ENCODE measurements at regions not wholly inside any gene's neighbourhood (a gene's known extent, or its start where the extent isn't known, plus 50 kb on each side); places are given as distances from the start of the nearest gene placed in this dataset.

DNA sequence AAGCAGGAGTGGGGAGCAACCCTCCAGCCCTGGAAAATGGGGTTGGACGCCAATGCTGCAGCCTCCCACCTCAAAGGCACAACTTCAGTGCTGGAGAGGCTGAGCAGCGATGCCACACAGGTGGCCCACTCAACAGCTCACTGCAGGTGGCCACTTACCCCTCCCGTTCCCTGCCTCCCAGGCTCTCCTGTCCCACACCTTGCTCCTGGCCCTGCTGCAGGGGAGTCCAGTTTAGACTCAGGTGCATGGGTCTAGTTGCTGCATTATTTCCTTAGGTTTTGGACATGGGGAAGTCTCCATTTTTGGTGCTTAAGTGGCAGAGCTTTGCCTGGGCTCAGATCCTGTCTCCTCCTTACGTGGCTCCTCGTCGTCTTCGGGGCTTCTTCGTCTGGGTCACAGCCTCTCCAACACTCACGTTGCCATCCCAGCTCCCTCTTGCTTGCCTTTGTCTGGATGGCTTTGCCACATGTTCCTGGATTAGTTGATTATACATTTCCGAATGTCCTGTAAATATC is 898.3 kb downstream of the BRD1 start:
- Histone ChIP-seq H4K20me1 (ENCODE audit: control insufficient read depth, insufficient read depth, low read length, poor library complexity, severe bottlenecking) (no peaks in the 10 kb centered on the region), H3K36me3 (replicated peaks in 1 of 2; ENCODE audit: control extremely low read depth in 1 of 2, control insufficient read depth in 1 of 2, extremely low read depth in 1 of 2, insufficient read depth in 2 of 2, low read length in 1 of 2) (no peaks in the 10 kb centered on the region), H3K4me2 (replicated peaks; ENCODE audit: low read depth, low read length, poor library complexity, severe bottlenecking) (no peak overlapping the region), H3K27ac (ENCODE audit: low read length in 2 of 2) (no peak overlapping the region), H2AFZ (ENCODE audit: insufficient read depth, low read depth, low read length, poor library complexity, severe bottlenecking) (no peak overlapping the region), H3K9ac (ENCODE audit: low read length) (no peak overlapping the region), H3K4me1 (ENCODE audit: control insufficient read depth in 2 of 2, insufficient read depth in 2 of 2, low read length in 2 of 2) (no peaks in the 10 kb centered on the region), H3K4me3 (ENCODE audit: control extremely low read depth in 1 of 5, extremely low read depth in 1 of 5, insufficient read depth in 1 of 5, low read depth in 2 of 5, low read length in 4 of 5) (no peak overlapping the region), H3K27me3 (replicated peaks in 1 of 4; ENCODE audit: control extremely low read depth in 1 of 4, control insufficient read depth in 3 of 4, insufficient read depth in 4 of 4, low read length in 3 of 4) (no peaks in the 10 kb centered on the region), H3K9me3 (ENCODE audit: control extremely low read depth in 1 of 3, control insufficient read depth in 2 of 3, insufficient read depth in 1 of 3, low read length in 2 of 3) (peaks cover 0 to 2% (median under 1%) of the 10 kb centered on the region in 3 donors), H3K79me2 (ENCODE audit: control insufficient read depth, insufficient read depth, low read length) (no peaks in the 10 kb centered on the region)
- no peak overlapping the region for H3K27ac Mint-ChIP-seq
- H3K4me3 Mint-ChIP-seq, result no peak overlapping the region
- H3K9me3 Mint-ChIP-seq (ENCODE audit: insufficient read depth), result no peaks in the 10 kb centered on the region
- WGBS (ENCODE audit: insufficient coverage), result 69% methylated on average over 8 of the region's 10 CpGs
- ChIA-PET POLR2A (no interaction called here), CTCF (no interaction called here)
- intact Hi-C loops (cut with micrococcal nuclease), result no loop called here
- TF ChIP-seq, protein P1, sequence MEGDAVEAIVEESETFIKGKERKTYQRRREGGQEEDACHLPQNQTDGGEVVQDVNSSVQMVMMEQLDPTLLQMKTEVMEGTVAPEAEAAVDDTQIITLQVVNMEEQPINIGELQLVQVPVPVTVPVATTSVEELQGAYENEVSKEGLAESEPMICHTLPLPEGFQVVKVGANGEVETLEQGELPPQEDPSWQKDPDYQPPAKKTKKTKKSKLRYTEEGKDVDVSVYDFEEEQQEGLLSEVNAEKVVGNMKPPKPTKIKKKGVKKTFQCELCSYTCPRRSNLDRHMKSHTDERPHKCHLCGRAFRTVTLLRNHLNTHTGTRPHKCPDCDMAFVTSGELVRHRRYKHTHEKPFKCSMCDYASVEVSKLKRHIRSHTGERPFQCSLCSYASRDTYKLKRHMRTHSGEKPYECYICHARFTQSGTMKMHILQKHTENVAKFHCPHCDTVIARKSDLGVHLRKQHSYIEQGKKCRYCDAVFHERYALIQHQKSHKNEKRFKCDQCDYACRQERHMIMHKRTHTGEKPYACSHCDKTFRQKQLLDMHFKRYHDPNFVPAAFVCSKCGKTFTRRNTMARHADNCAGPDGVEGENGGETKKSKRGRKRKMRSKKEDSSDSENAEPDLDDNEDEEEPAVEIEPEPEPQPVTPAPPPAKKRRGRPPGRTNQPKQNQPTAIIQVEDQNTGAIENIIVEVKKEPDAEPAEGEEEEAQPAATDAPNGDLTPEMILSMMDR (IDR thresholded peaks at IDR 0.05), result no peak
- no peak for TF ChIP-seq EZH2 (IDR thresholded peaks at IDR 0.05; ENCODE audit: borderline replicate concordance, insufficient read depth, low read depth, low read length, poor library complexity, severe bottlenecking)
- DNase-seq (no peak), ATAC-seq (ENCODE audit: low read depth) (no peak)
- H3K27me3 Mint-ChIP-seq, result peaks cover 4% of the 10 kb centered on the region
- no peaks in the 10 kb centered on the region for H3K4me1 Mint-ChIP-seq

DNA sequence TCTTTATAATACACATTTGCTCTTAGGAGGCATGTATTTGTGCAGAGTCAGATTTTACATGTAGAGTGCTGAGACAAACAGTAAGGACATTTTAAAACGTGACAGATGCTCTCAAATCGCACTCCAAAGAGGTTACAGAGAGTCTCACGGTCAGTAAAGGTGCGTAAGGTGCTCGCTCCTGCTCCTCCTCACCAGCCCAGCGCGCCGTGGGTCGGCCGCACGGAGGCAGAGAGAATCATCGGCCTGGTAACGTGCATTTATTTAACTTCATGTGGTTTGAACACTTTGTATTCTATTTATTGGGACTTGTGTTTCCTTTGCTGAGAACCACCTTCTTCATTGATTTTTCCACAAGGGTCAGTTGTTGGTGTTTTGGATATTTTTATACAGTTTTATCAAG is 900.1 kb downstream of the BRD1 start:
- H3K27me3 ChIP-seq (replicated peaks in 1 of 4; ENCODE audit: control extremely low read depth in 1 of 4, control insufficient read depth in 3 of 4, insufficient read depth in 4 of 4, low read length in 3 of 4), result no peaks in the 10 kb centered on the region
- no peak overlapping the region for H3K4me3 Mint-ChIP-seq
- H3K27ac Mint-ChIP-seq, result no peak overlapping the region
- H3K4me3 ChIP-seq (ENCODE audit: control extremely low read depth in 1 of 5, extremely low read depth in 1 of 5, insufficient read depth in 1 of 5, low read depth in 2 of 5, low read length in 4 of 5), result no peak overlapping the region
- no peaks in the 10 kb centered on the region for H3K79me2 ChIP-seq (ENCODE audit: control insufficient read depth, insufficient read depth, low read length)
- no peaks in the 10 kb centered on the region for H3K9me3 Mint-ChIP-seq (ENCODE audit: insufficient read depth)
- H2AFZ ChIP-seq (ENCODE audit: insufficient read depth, low read depth, low read length, poor library complexity, severe bottlenecking), result no peak overlapping the region
- ChIA-PET POLR2A (no interaction called here), CTCF (no interaction called here)
- no peak overlapping the region for H3K9ac ChIP-seq (ENCODE audit: low read length)
- no peak for DNase-seq
- peaks cover 0 to 5% (median 0%) of the 10 kb centered on the region in 3 donors for H3K9me3 ChIP-seq (ENCODE audit: control extremely low read depth in 1 of 3, control insufficient read depth in 2 of 3, insufficient read depth in 1 of 3, low read length in 2 of 3)
- H3K27me3 Mint-ChIP-seq, result peaks cover 4% of the 10 kb centered on the region
- no peaks in the 10 kb centered on the region for H3K36me3 ChIP-seq (replicated peaks in 1 of 2; ENCODE audit: control extremely low read depth in 1 of 2, control insufficient read depth in 1 of 2, extremely low read depth in 1 of 2, insufficient read depth in 2 of 2, low read length in 1 of 2)
- no peak overlapping the region for H3K4me2 ChIP-seq (replicated peaks; ENCODE audit: low read depth, low read length, poor library complexity, severe bottlenecking)
- no peaks in the 10 kb centered on the region for H3K4me1 Mint-ChIP-seq
- no peak for TF ChIP-seq EZH2 (IDR thresholded peaks at IDR 0.05; ENCODE audit: borderline replicate concordance, insufficient read depth, low read depth, low read length, poor library complexity, severe bottlenecking)
- TF ChIP-seq, protein P1 (IDR thresholded peaks at IDR 0.05), result no peak
- intact Hi-C loops (cut with micrococcal nuclease), result no loop called here
- no peaks in the 10 kb centered on the region for H3K4me1 ChIP-seq (ENCODE audit: control insufficient read depth in 2 of 2, insufficient read depth in 2 of 2, low read length in 2 of 2)
- no peak for ATAC-seq (ENCODE audit: low read depth)
- 67% methylated on average over 3 of the region's 13 CpGs for WGBS (ENCODE audit: insufficient coverage)
- H3K27ac ChIP-seq (ENCODE audit: low read length in 2 of 2), result no peak overlapping the region
- H4K20me1 ChIP-seq (ENCODE audit: control insufficient read depth, insufficient read depth, low read length, poor library complexity, severe bottlenecking), result no peaks in the 10 kb centered on the region
